ENCODE measurements at regions not wholly inside any gene's neighbourhood (a gene's known extent, or its start where the extent isn't known, plus 50 kb on each side); places are given as distances from the start of the nearest gene placed in this dataset.

- no peak for DNase-seq (ENCODE audit: low read depth)
Measured at GRCh38 chr4:24244663-24245490, 339.5 kb downstream of the DHX15 start.

DNA sequence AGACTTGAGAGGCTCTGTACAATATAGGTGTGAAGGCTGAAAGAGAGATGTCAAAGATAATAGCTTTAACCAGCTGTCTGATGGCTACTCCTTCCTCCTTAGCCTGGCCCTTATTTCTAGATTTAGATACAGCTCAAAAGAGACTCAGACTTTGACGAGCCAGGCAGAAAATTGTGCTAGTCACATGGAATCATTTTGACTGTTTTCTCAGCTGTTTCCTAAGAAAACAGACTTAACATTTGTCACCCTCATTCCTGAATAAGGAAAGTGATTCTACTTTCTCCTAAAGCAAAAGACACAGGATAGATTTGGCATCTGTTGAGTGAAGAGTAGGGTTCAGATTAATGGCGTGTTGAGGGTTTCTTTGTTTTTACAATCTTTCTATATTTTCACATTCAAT is 340.7 kb downstream of the DHX15 start:
- no peak for DNase-seq (ENCODE audit: low read depth)

- no peak for DNase-seq (ENCODE audit: low read depth)
Measured at GRCh38 chr4:24241511-24241910, 342.8 kb downstream of the DHX15 start.

- DNase-seq (ENCODE audit: low read depth) = no peak
Measured at GRCh38 chr4:24240655-24241054, 343.7 kb downstream of the DHX15 start.

- DNase-seq (ENCODE audit: low read depth) = no peak
Measured at GRCh38 chr4:24237709-24238108, 346.6 kb downstream of the DHX15 start.

DNA sequence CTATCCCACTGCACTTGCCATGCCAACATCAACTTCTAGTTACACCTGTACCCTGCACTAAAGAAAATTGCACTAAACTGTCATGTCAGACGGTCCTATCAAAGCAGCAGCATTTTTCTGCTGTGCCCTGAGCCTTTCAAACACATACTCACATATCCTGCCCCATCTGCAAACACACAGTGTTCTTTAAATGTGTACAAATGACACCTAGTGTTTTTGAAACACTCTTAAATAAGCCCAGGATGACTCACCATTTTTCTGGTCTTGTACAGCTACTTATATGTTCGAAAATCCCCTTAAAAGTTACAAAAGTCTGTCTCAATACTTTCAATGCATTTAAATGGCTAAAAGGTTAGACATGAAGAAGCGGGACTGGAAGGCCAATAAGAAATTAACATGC is 346.7 kb upstream of the PPARGC1A start:
- no peak for DNase-seq (ENCODE audit: low read depth)

DNA sequence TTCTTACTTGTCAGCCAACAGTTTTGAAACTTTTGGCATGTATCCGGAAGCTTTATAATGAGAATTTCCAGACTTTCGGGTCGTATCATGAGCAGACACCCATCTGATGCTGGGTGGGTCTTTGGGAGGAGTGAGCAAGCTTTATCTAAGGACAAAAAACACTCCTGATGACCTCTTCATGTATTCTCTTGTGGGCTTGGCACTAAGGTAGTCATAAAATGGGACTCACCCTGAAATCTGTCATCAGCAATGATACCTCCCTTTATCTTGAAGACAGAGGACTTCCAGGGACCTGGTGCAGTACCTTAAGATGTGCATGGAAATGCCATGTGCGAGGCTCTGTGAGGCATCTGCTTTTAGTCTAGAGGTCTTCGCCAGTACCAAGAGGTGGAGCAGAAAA is 346.3 kb upstream of the PPARGC1A start:
- no peak for DNase-seq (ENCODE audit: low read depth)

DNA sequence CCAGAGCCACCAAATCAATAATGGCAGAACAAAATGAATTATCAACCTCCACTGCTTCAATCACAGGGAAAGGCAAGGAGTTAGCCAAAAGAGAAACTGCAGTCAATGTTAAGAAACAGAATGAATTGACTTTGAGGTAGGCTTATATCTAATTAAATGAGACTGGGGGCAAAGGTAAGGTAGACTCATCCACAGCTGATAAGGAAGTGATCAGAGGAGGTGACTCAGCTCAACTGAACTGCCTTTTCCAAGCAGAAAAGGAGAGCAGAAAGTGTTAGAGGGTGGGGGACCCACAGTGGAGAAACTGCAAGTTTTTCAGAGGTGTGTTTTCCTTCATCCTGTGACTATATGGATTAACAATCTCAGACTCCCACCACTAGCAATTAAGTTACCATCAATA is 345.8 kb upstream of the PPARGC1A start:
- DNase-seq (ENCODE audit: low read depth) = no peak

GRCh38 chr4:24234288-24234848 is 344.5 kb upstream of the PPARGC1A start:
- DNase-seq (ENCODE audit: low read depth) = no peak

GRCh38 chr4:24230955-24231354 is 341.1 kb upstream of the PPARGC1A start:
- DNase-seq (ENCODE audit: low read depth) = no peak

GRCh38 chr4:24229978-24230377 is 340.1 kb upstream of the PPARGC1A start:
- no peak for DNase-seq (ENCODE audit: low read depth)

DNA sequence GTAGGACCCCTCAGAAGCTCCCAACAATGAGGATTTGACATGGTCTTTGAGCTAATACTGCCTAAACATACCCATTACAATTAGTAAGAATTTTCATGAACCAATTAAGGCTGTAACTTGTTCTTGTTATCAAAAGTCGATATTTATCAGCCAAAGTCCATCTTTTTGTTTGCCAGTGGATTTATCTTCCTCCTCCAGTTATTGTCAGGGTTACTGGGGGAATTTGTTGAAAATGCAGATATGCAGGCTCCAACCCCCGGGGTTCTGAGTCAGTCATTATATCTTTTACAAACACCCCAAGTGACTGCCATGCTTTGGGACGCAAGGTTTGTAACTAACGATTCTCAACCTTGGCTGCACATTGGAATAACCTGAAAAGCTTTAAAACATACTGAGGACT is 338.8 kb upstream of the PPARGC1A start:
- DNase-seq (ENCODE audit: low read depth) = no peak

DNA sequence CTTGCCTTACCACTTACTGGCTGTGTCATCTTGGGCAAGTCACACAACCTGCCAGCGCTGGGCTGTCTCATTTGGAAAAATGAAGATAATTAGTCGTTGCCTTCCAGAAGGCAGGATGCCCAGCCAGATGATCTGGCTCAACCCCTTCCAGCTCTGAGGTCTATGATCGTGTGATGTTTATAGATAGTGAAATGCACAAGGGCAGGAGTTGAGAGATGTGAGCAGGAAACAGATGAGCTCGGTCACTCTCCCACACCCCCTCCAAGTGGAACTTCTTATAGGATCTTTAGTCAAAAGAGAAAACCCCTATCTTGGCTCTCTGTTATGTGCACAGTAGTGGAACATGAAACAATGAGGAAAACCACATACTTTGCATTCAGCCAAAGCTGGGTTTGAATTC is 336.8 kb upstream of the PPARGC1A start:
- DNase-seq (ENCODE audit: low read depth) = no peak

GRCh38 chr4:24226023-24226422 is 336.2 kb upstream of the PPARGC1A start:
- DNase-seq (ENCODE audit: low read depth) = no peak

DNA sequence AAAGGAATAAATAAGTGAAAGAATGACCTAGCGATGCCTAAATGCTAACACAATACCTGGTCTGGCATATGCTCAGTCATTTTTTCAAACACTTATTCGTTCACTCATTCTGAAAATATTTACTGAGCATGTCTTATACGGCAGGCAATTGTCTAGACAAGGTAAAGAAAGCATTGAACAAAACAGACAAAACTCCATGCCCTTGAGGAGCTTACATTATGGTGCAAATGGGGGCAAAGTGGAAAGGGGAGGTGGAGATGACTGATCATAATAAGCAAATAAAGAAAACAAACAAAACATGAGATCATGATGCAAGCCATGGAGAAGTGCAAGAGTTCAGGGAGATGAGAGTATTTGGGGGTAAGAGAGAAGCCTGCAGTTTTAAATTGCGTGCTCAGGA is 334.6 kb upstream of the PPARGC1A start:
- no peak for DNase-seq (ENCODE audit: low read depth)

DNA sequence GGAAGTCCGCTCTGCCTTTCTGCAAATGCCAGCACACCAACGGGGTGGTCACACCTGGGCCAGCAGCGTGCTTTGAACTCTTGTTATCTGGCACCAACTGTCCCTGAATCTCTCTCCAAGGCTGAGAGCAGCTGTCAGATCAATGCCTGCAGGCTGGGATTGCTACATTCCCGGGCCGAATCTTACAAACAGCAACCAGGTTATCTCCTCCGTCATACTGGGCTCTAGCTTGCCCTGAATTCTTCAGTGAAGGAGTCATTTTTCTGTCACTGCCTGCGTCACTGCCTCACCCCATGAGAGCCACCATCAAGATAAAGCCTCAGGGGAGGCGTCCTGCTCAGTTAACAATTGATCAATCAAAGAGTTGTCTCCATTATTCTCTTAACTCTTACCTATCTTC is 329.4 kb upstream of the PPARGC1A start:
- no peak for DNase-seq (ENCODE audit: low read depth)

GRCh38 chr4:24218566-24218965 is 328.7 kb upstream of the PPARGC1A start:
- DNase-seq (ENCODE audit: low read depth) = no peak

GRCh38 chr4:24214796-24215195 is 324.9 kb upstream of the PPARGC1A start:
- no peak for DNase-seq (ENCODE audit: low read depth)

DNA sequence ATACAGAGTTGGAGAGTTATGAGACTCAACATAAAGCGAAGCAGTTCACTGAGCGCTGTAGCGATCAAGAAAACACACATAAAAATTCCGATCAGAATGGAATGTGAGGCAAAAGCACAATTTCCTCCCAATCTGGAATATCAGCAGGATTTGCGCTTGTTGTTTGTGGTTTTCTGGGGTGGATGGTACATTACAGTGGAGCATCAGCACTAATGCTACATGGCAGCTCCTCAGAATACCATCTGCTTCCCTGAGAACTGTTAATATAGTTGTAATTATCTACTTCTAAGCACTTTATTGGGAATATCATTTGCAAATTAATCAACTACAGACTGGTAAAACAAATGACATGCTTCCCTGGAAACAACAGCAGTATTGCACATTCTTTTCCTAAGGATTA is 324.1 kb upstream of the PPARGC1A start:
- no peak for DNase-seq (ENCODE audit: low read depth)

DNA sequence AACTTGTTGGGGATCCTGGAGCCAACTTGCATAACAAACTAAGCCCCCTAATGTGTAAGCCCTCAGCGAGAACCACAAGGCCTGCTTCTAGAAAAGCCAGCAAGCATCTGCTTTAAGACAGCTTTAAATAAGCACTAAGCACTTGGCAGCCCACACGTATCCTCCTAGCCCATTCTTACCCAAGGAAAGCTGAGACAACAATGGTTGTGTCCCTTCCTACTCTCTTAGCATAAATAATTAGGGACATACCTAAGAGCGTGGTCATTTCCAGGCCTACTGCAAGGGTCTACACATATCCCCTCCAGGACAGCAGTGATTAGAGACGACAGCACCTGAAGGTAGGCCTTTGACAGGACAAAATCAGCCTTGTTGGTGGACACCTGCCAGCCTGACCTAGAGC is 322.8 kb upstream of the PPARGC1A start:
- no peak for DNase-seq (ENCODE audit: low read depth)

- no peak for DNase-seq (ENCODE audit: low read depth)
Measured at GRCh38 chr4:24211856-24212255, 322.0 kb upstream of the PPARGC1A start.

DNA sequence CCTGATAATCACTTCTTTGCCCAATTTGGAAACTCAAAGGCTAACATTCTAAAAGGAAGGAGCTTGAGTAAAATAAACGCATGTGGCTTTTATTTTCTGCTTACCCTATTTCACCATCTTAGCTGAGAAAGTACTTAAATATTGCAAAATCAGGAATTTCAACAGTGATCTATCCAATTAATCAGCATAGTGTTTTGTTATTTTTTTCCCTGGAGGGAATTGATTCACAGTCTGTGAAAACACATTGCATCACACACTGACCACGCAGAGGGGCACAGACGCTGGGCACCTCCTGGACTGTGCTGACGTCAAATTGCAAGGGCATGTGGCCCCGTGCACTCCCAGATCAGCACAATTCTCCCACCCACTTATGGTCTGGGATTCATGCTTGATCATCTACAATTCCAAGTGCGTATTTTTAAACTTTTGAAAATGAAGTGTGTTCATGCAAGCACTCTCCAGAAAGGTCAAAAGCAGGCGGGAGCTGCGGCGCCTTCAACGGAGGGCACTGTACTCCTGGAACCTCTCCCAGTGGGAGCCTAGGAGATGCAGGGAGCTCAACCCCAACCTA is 320.6 kb upstream of the PPARGC1A start:
- DNase-seq (ENCODE audit: low read depth) = no peak

DNA sequence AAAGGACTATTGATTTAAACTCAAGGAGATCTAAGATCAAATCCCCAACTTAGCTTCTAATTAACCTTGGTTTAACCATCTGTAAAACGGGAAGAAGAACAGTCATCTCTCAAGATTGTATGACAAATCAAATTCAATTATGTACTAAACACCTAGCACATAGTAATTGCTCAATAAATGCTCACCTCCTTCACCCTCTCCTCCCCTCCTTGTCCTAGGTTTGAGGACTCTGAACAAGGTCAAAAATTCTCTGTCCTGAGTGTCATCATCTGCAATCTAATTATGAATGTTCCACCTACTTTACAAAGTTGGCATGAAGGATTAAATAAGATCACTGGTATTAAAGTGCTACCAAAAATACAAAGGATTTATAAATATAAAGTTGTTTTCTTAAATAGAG is 320.1 kb upstream of the PPARGC1A start:
- DNase-seq (ENCODE audit: low read depth) = no peak

DNA sequence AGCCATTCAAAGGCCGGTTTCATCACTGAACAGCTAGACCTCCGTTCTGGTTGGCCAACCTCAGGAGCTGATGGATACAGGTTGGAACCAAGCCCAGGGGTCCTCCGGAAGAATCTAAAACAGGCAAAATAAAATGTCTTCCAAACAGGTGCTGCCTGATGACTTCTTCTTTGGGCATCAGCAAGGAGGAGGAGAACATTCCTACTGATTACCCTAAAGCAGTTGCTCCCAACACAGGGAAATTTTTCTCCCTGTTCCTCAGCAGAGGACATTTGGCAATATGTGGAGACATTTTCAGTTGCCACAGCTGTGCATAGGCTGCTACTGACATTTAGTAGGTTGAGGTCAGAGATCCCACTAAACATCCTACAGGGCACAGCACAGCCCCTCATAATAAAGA is 319.3 kb upstream of the PPARGC1A start:
- DNase-seq (ENCODE audit: low read depth) = no peak
